HUES6 (cell line): ENCODE measurements at regions not wholly inside any gene's neighbourhood (a gene's known extent, or its start where the extent isn't known, plus 50 kb on each side); places are given as distances from the start of the nearest gene placed in this dataset.

Source experiments
- H3K27ac ChIP-seq: 2 replicates; pipeline ENCODE4 v1.7.0; 2013; ENCODE audit warnings: low read depth, mild to moderate bottlenecking, low read length, inconsistent platforms
- H3K27me3 ChIP-seq: 2 replicates; pipeline ENCODE4 v1.6.1; 2013; ENCODE audit warnings: low read length; ENCODE audit not compliant: control insufficient read depth, insufficient read depth
- H3K36me3 ChIP-seq: 2 replicates; pipeline ENCODE4 v1.6.1; 2013; ENCODE audit warnings: low read length; ENCODE audit not compliant: control insufficient read depth, insufficient read depth
- H3K4me1 ChIP-seq: 2 replicates; pipeline ENCODE4 v1.6.1; 2013; ENCODE audit warnings: low read length; ENCODE audit not compliant: control insufficient read depth, insufficient read depth
- H3K4me3 ChIP-seq: 2 replicates; pipeline ENCODE4 v1.5.1; 2013; ENCODE audit warnings: low read depth, low read length
- H3K9ac ChIP-seq: one replicate; pipeline ENCODE4 v1.6.1; 2013; ENCODE audit warnings: mild to moderate bottlenecking, low read length
- H3K9me3 ChIP-seq: 2 replicates; pipeline ENCODE4 v1.6.1; 2013; ENCODE audit warnings: low read depth, low read length; ENCODE audit not compliant: control insufficient read depth, insufficient read depth

GRCh38 chr7:42740408-42740807 is 171.5 kb downstream of the C7orf25 start:
- Histone ChIP-seq H3K4me3 (no peak overlapping the region), H3K9ac (no peak overlapping the region), H3K36me3 (no peaks in the 10 kb centered on the region), H3K4me1 (no peaks in the 10 kb centered on the region), H3K9me3 (no peaks in the 10 kb centered on the region), H3K27ac (no peak overlapping the region), H3K27me3 (no peaks in the 10 kb centered on the region)

- Histone ChIP-seq H3K36me3 (no peaks in the 10 kb centered on the region), H3K27ac (no peak overlapping the region), H3K9ac (no peak overlapping the region), H3K4me3 (no peak overlapping the region), H3K9me3 (peaks cover 3% of the 10 kb centered on the region; the same call in 1 of the 2 replicates), H3K4me1 (no peaks in the 10 kb centered on the region), H3K27me3 (no peaks in the 10 kb centered on the region)
Observed at GRCh38 chr7:42739638-42740037, 172.2 kb downstream of the C7orf25 start.

- no peak overlapping the region for H3K4me3 ChIP-seq
- no peaks in the 10 kb centered on the region for H3K27me3 ChIP-seq
Observed at GRCh38 chr7:42736931-42737330, 174.9 kb downstream of the C7orf25 start.

DNA sequence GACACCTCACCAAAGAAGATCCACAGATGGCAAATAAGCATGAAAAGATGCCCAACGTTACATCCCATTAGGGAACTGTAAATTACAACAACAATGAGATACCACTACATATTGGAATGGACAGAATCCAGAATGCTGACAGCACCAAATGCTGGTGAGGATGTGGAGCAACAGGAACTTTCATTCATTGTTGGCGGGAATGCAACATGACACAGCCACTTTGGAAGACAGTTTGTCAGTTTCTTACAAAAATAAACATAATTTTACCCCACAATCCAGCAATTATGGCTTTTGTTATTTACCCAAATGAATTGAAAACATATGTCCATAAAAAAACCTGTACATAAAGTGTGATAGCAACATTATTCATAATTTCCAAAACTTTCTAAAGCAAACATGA is 176.8 kb downstream of the C7orf25 start:
- Histone ChIP-seq H3K4me1 (no peaks in the 10 kb centered on the region), H3K27ac (no peak overlapping the region), H3K27me3 (no peaks in the 10 kb centered on the region), H3K9ac (no peak overlapping the region), H3K4me3 (no peak overlapping the region), H3K9me3 (peaks cover 3% of the 10 kb centered on the region; the same call in 1 of the 2 replicates), H3K36me3 (no peaks in the 10 kb centered on the region)

More at GRCh38 chr7:42736931-42737330, 174.9 kb downstream of the C7orf25 start:
- Histone ChIP-seq H3K9ac (no peak overlapping the region), H3K9me3 (peaks cover 3% of the 10 kb centered on the region; the same call in 1 of the 2 replicates), H3K27ac (no peak overlapping the region), H3K4me1 (no peaks in the 10 kb centered on the region), H3K36me3 (no peaks in the 10 kb centered on the region)

GRCh38 chr7:42734568-42734967 is 177.3 kb downstream of the C7orf25 start:
- Histone ChIP-seq H3K9me3 (peaks cover 3% of the 10 kb centered on the region; the same call in 1 of the 2 replicates), H3K4me1 (no peaks in the 10 kb centered on the region), H3K27ac (no peak overlapping the region), H3K36me3 (no peaks in the 10 kb centered on the region), H3K9ac (no peak overlapping the region), H3K27me3 (no peaks in the 10 kb centered on the region), H3K4me3 (no peak overlapping the region)

- Histone ChIP-seq H3K9me3 (peaks cover 3% of the 10 kb centered on the region; the same call in 1 of the 2 replicates), H3K4me3 (no peak overlapping the region), H3K4me1 (no peaks in the 10 kb centered on the region), H3K9ac (no peak overlapping the region), H3K27ac (no peak overlapping the region), H3K27me3 (no peaks in the 10 kb centered on the region), H3K36me3 (no peaks in the 10 kb centered on the region)
Observed at GRCh38 chr7:42733040-42733439, 178.8 kb downstream of the C7orf25 start.

- H3K9ac ChIP-seq: no peak overlapping the region
- no peaks in the 10 kb centered on the region for H3K4me1 ChIP-seq
- no peaks in the 10 kb centered on the region for H3K27me3 ChIP-seq
Observed at GRCh38 chr7:42730586-42730985, 181.3 kb downstream of the C7orf25 start.

GRCh38 chr7:42729053-42729765 is 182.7 kb downstream of the C7orf25 start:
- no peaks in the 10 kb centered on the region for H3K36me3 ChIP-seq
- no peak overlapping the region for H3K4me3 ChIP-seq
- H3K27ac ChIP-seq: no peak overlapping the region
- no peak overlapping the region for H3K9ac ChIP-seq
- H3K4me1 ChIP-seq: no peaks in the 10 kb centered on the region
- no peaks in the 10 kb centered on the region for H3K27me3 ChIP-seq
- H3K9me3 ChIP-seq: no peaks in the 10 kb centered on the region

More at GRCh38 chr7:42730586-42730985, 181.3 kb downstream of the C7orf25 start:
- no peak overlapping the region for H3K4me3 ChIP-seq
- H3K9me3 ChIP-seq: peaks cover 3% of the 10 kb centered on the region; the same call in 1 of the 2 replicates
- H3K27ac ChIP-seq: no peak overlapping the region
- H3K36me3 ChIP-seq: no peaks in the 10 kb centered on the region

GRCh38 chr7:42727451-42727850 is 184.4 kb downstream of the C7orf25 start:
- no peaks in the 10 kb centered on the region for H3K9me3 ChIP-seq
- no peak overlapping the region for H3K4me3 ChIP-seq
- H3K27ac ChIP-seq: no peak overlapping the region
- no peaks in the 10 kb centered on the region for H3K4me1 ChIP-seq
- no peak overlapping the region for H3K9ac ChIP-seq
- H3K27me3 ChIP-seq: no peaks in the 10 kb centered on the region
- no peaks in the 10 kb centered on the region for H3K36me3 ChIP-seq

GRCh38 chr7:42726066-42726785 is 185.6 kb downstream of the C7orf25 start:
- peaks cover 7% of the 10 kb centered on the region; the same call in 1 of the 2 replicates for H3K4me1 ChIP-seq

DNA sequence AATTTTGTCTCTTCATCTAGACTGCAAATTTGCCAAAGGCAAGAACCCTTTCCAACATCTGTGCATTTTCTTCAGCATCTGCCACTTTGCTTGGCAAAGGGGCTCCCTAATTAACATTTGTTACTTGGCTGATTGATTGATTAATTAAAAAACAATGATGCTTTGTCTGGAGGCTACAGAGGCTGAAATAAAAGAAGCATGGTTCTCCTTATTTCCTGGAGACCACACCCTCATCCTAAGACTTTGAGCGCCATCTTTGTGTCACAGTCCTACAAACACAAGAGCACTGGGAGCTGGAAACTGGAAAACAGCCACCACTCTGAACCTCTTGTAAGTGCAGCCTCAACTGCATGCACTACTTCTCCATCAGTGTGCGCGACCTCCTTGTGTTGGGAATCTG is 189.2 kb downstream of the C7orf25 start:
- H3K4me3 ChIP-seq: no peak overlapping the region
- H3K9ac ChIP-seq: no peak overlapping the region
- H3K27ac ChIP-seq: no peak overlapping the region
- peaks cover 7% of the 10 kb centered on the region; the same call in 1 of the 2 replicates for H3K4me1 ChIP-seq
- H3K9me3 ChIP-seq: no peaks in the 10 kb centered on the region
- H3K36me3 ChIP-seq: no peaks in the 10 kb centered on the region
- no peaks in the 10 kb centered on the region for H3K27me3 ChIP-seq

More at GRCh38 chr7:42726066-42726785, 185.6 kb downstream of the C7orf25 start:
- Histone ChIP-seq H3K27me3 (no peaks in the 10 kb centered on the region), H3K9ac (no peak overlapping the region), H3K4me3 (no peak overlapping the region), H3K36me3 (no peaks in the 10 kb centered on the region), H3K27ac (no peak overlapping the region), H3K9me3 (no peaks in the 10 kb centered on the region)
